ENCODE measurements at regions not wholly inside any gene's neighbourhood (a gene's known extent, or its start where the extent isn't known, plus 50 kb on each side); places are given as distances from the start of the nearest gene placed in this dataset.

DNA sequence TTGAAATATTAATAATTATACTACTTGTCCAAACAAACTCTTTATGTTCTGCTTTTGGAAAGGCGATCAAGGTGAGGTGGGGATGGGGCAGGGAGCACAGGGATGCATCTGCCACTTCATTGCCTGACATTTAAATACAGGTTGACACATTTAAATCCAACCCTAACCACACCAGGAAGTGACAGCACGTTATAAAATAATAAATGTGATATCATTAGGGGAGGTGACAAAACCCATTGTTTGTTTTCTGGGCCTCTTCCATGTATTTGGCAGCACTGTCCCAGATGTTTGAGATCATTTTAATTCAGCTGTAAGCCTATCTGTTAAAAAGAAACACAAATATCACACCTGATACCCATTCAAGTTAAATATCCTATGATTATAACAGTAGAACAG, 342.4 kb upstream of the ARID1B start:
- TF ChIP-seq CTCF (IDR thresholded peaks at IDR 0.05; ENCODE audit: control insufficient read depth, extremely low read depth, insufficient read depth) = no peak
- no peak for DNase-seq (ENCODE audit: low read depth)
- no peak overlapping the region for H3K4me3 ChIP-seq (ENCODE audit: low read depth, low read length)

DNA sequence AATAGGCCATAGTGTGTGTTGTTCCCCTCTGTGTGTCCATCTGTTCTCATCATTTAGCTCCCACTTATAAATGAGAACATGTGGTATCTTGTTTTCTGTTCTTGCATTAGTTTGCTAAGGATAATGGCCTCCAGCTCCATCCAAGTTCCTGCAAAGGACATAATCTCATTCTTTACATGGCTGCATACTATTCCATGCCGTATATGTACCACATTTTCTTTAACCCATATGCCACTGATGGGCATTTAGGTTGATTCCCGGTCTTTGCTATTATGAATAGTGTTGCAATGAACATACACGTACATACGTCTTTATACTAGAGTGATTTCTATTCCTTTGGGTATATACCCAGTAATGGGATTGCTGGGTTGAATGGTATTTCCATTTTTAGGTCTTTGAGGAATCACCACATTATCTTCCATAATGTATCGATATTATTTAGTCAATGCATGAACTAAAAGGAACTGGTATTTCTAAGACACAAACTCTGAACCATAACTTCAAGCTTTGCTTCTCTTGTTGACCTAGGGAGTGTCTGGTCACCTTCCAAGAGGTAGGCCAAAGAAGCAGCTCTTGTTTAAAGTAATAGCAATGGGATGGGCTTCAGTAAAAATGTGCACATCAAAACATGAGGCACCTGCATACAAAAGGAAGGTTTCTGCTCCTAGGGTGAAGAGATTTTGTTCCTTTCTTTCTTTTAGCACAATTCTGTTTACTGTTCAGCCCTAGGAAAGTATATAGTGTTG, 343.0 kb upstream of the ARID1B start:
- DNase-seq (ENCODE audit: low read depth) = no peak
- TF ChIP-seq CTCF (IDR thresholded peaks at IDR 0.05; ENCODE audit: control insufficient read depth, extremely low read depth, insufficient read depth) = no peak
- no peak overlapping the region for H3K4me3 ChIP-seq (ENCODE audit: low read depth, low read length)

- H3K4me3 ChIP-seq (ENCODE audit: low read depth, low read length) = no peak overlapping the region
- no peak for TF ChIP-seq CTCF (IDR thresholded peaks at IDR 0.05; ENCODE audit: control insufficient read depth, extremely low read depth, insufficient read depth)
- DNase-seq (ENCODE audit: low read depth) = no peak
Measured at GRCh38 chr6:156432543-156432942, 344.6 kb upstream of the ARID1B start.

GRCh38 chr6:156430386-156430785, 346.8 kb upstream of the ARID1B start:
- H3K4me3 ChIP-seq (ENCODE audit: low read depth, low read length) = no peak overlapping the region
- DNase-seq (ENCODE audit: low read depth) = no peak
- no peak for TF ChIP-seq CTCF (IDR thresholded peaks at IDR 0.05; ENCODE audit: control insufficient read depth, extremely low read depth, insufficient read depth)

- no peak for TF ChIP-seq CTCF (IDR thresholded peaks at IDR 0.05; ENCODE audit: control insufficient read depth, extremely low read depth, insufficient read depth)
- no peak overlapping the region for H3K4me3 ChIP-seq (ENCODE audit: low read depth, low read length)
- DNase-seq (ENCODE audit: low read depth) = no peak
Measured at GRCh38 chr6:156427345-156427744, 349.8 kb upstream of the ARID1B start.

DNA sequence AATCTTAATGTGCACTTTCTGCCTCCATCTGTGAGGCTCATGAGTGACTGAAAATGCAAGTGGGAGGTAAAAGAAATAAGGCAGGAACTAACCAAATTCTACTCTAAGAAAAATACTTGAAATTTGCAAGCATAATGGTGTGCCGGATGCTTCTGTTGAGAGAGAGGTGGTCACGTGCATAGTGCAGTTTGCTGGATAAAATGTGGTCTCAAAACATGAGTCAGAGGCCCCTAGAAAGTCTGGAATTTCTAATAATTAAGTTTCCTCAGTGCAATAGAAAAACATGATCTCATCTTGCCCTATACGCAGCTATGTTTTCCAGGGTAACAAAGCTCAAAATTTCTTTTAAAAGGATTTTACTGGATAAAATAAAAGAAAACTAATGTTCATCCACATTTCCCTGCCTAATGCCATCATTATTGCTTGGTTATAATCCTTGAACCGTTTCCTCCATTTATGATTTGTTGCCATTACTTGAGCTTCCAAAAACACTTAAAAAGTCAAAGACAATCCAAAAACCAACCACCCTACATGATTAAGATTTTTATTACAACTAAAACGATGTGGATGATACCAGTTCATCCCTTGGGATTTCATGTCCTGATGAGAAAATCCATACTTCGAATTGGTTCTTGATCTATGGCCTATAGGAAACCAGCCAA, 351.7 kb upstream of the ARID1B start:
- DNase-seq (ENCODE audit: low read depth) = no peak
- H3K4me3 ChIP-seq (ENCODE audit: low read depth, low read length) = no peak overlapping the region
- TF ChIP-seq CTCF (IDR thresholded peaks at IDR 0.05; ENCODE audit: control insufficient read depth, extremely low read depth, insufficient read depth) = no peak

Measured in LNCaP clone FGC (cell line).